ENCODE measurements at regions not wholly inside any gene's neighbourhood (a gene's known extent, or its start where the extent isn't known, plus 50 kb on each side); places are given as distances from the start of the nearest gene placed in this dataset.
A peak's percentile ranks its signal among the peaks of the same experiment; 100 is the strongest.

DNA sequence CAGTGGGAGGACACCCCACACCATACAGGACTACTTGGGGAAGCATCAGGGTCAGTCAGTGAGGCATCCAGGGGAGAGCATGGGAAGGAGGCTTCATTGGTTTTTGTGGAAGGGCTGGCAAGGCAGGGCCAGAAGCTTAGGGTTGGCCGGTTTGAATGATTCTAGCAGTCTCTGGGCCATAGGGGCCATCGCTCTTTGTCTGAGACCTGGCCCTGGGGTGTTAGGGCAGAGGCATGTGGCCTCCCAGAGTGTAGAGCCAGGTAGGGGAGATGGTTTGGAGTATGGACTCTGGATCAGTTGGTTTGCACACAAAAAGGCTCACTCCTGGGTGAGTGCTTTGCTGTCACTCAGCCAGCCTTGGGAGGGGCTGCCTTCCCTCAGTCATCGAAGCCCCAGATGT is 98.5 kb downstream of the GLI2 start:
- Histone ChIP-seq H3K27ac (no peak overlapping the region), H3K4me1 (replicated peaks in 1 of 2) (peaks cover 12 to 16% of the 10 kb centered on the region in 2 donors), H3K4me3 (no peak overlapping the region)
- in situ Hi-C loops (cut with MboI; ENCODE audit: low pct_unique_long_range_greater_than_20kb in 2 of 9, low sequenced_read_pairs in 9 of 9, unreplicated experiment in 9 of 9), result no loop called here
- WGBS, 10 experiments, result 83 to 87% methylated on average over 1 to 3 of the region's 3 CpGs; no CpG with 5 or more reads in 8 of the 10 experiments
- ATAC-seq (replicated peaks in 6 of 8), result peak in 1 of 8 experiments; percentile 26

DNA sequence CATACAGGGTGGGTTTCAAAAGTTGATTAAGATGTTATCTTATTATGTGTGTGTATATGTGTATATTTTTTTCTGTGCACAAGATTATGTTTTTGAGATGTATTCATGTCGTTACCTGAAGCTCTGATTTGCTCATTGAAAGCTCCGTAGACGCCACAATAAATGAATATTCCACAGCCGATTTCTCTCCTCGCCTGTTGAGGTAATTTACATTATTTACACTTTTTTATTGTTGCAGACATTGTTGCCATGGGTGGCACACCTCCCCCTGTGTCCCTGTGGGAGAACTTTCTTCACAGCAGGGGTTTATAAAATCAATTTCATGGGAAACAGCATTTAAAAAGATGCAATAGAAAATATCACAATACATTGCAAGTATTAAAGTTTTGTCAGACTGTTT is 100.6 kb downstream of the GLI2 start:
- H3K4me3 ChIP-seq, result no peak overlapping the region
- WGBS, 10 experiments, result 0 to 94% (median 71%) methylated on average over 1 to 5 of the region's 5 CpGs; no CpG with 5 or more reads in 2 of the 10 experiments
- ATAC-seq (replicated peaks in 6 of 8), result peak in 1 of 8 experiments; percentile 91
- H3K27ac ChIP-seq, result no peak overlapping the region
- in situ Hi-C loops (cut with MboI; ENCODE audit: low pct_unique_long_range_greater_than_20kb in 2 of 9, low sequenced_read_pairs in 9 of 9, unreplicated experiment in 9 of 9), result no loop called here
- H3K4me1 ChIP-seq (replicated peaks in 1 of 2), result peaks cover 5 to 10% of the 10 kb centered on the region in 2 donors

DNA sequence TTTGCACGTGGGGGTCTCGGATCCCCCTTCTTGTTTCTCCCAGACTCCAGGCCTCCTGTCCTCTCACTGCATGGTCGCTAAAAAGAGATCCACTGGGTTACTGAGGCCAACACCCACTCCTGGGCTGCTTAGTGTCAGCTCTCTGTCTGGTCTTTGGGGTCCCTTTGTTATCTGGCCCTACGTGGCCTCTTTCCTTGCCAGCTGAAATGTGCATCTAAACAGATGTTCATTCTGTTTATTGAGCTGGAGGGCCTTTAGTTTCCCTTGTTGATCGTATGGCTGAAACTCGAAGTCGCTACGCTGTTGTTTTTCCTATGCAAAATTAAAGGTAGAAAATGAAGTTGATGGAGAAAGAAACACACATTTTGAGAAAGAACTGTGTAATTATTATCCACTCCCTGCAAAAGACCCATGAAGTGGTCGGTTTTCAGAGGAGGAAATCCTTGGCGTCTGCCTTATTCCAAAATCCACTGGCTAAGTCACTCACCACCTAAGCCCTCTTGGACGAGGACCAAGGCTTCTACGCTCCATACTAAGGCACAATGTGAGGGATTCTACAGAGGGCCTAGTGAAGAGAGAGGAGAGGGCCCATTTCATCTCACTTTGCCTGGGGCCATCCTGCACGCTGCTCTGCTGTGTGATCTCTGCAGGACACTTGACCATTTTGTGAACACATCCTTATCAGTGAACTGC is 105.3 kb downstream of the GLI2 start:
- in situ Hi-C loops (cut with MboI; ENCODE audit: low pct_unique_long_range_greater_than_20kb in 2 of 9, low sequenced_read_pairs in 9 of 9, unreplicated experiment in 9 of 9), result no loop called here
- no peak overlapping the region for H3K4me3 ChIP-seq
- ATAC-seq (replicated peaks in 6 of 8), result no peak
- H3K4me1 ChIP-seq (replicated peaks in 1 of 2), result peaks cover 2 to 10% of the 10 kb centered on the region in 2 donors
- WGBS, 10 experiments, result 70 to 100% (median 92%) methylated on average over 2 to 12 of the region's 13 CpGs
- no peak overlapping the region for H3K27ac ChIP-seq

DNA sequence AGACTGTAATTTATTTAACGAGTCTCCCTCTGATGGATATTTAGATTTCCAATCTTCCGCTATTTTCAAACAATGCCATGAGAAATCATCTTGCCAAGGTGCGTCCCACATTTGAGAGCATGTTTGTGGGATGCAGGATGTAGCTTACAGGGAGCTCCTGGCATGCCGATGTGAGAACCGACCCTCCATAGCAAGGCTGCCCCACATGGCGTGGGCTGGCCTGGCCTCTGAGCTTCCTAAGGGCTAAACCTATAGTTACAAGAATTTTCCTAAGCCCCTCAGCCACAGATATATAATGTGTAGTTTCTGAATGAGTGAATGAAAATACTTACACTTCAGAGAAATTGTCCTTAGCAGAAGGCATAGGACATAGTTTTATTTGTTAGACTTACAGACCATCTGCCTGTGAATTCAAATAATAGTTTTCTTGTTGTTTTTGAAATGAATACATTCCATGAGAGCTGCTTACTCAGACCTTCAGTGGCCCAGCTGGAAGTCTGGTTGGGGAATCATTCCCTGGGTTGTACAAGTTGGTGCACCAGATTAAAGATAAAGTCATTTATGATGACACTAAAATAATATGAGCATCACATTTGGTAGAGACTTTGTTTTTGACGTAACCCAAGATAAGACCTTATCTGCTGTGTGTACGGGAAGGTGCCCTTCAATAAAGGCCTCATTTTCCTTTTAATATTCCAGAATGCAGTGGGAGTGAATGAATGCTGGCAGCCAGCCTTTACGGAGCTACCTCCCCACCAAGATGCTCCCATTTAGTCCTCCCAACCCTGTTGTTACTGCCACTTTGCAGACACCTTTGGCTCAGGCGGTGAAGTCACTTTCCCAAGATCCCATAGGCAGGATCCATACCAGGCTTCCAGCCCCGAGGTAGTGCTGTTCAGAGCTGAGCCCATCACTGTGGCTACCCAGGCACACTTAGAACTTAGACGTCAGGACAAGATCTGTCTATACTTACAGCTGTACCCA is 107.1 kb downstream of the GLI2 start:
- no peak overlapping the region for H3K4me3 ChIP-seq
- WGBS, 10 experiments, result 86 to 100% (median 93%) methylated on average over 2 to 11 of the region's 12 CpGs; no CpG with 5 or more reads in 1 of the 10 experiments
- H3K4me1 ChIP-seq (replicated peaks in 1 of 2), result peaks cover 12 to 13% of the 10 kb centered on the region in 2 donors
- in situ Hi-C loops (cut with MboI; ENCODE audit: low pct_unique_long_range_greater_than_20kb in 2 of 9, low sequenced_read_pairs in 9 of 9, unreplicated experiment in 9 of 9), result no loop called here
- ATAC-seq (replicated peaks in 6 of 8), result no peak
- H3K27ac ChIP-seq, result no peak overlapping the region

DNA sequence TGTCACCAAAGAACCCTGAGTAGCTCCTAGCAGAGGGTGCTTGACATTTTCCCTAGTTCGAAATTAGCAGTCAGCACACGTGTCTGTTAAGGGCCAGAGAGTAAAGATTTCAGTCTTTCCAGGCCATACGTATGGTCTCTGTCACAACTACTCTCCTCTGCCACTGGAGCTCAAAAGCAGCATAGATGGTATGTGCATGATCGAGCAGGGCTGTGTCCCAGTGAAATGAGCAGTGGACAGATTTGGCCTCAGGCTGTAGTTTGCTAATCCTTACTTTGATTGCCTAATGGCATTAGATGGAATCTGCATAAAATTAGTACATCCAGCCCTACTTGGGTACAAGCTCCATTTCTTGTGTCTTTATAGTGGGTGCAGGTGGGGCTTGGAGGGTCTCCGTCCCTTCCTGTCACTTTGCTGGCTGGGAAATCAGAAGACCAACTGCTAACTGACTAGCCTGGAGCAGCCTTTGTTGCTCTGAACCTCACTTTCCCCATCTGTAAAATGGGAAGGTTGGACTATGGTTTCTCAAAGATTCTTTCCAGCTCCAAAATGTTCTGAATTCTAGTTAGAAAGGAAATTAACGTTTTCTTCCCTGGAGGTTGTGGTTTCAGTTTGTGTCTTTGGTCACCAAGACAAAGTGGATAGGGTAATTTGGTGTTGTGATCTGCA is 108.5 kb downstream of the GLI2 start:
- 40 to 100% (median 100%) methylated on average over 1 to 4 of the region's 6 CpGs for WGBS, 10 experiments
- Histone ChIP-seq H3K27ac (no peak overlapping the region), H3K4me3 (no peak overlapping the region), H3K4me1 (replicated peaks in 1 of 2) (peaks cover 18 to 19% of the 10 kb centered on the region in 2 donors)
- peak in 3 of 8 experiments; percentile 81 to 83 (median 83) for ATAC-seq (replicated peaks in 6 of 8)
- in situ Hi-C loops (cut with MboI; ENCODE audit: low pct_unique_long_range_greater_than_20kb in 2 of 9, low sequenced_read_pairs in 9 of 9, unreplicated experiment in 9 of 9), result no loop called here

DNA sequence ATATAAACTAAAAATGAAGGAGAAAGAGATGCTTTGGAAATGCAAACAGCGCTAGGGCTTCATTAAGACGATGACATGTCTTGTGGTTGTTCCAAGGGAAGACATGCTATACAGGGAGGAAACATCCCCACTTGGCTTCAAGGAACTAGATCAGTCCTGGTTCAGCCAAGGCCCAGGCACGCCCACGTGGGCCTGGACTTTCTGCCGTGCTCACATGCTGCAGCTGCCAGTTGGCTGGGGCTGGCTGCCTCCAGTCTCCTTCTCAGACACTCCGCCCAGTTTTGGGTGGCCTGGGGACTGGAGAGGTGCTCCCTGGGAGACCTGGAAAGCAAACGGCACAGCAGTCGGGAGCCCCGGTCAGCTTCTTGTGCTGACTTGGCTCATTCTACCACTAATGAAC is 109.6 kb downstream of the GLI2 start:
- in situ Hi-C loops (cut with MboI; ENCODE audit: low pct_unique_long_range_greater_than_20kb in 2 of 9, low sequenced_read_pairs in 9 of 9, unreplicated experiment in 9 of 9), result no loop called here
- H3K4me1 ChIP-seq (replicated peaks in 1 of 2), result peaks cover 17 to 18% of the 10 kb centered on the region in 2 donors
- peak in 3 of 8 experiments; percentile 36 to 91 (median 84) for ATAC-seq (replicated peaks in 6 of 8)
- no peak overlapping the region for H3K4me3 ChIP-seq
- no peak overlapping the region for H3K27ac ChIP-seq
- WGBS, 10 experiments, result 0 to 85% (median 65%) methylated on average over 1 to 6 of the region's 9 CpGs; no CpG with 5 or more reads in 4 of the 10 experiments

DNA sequence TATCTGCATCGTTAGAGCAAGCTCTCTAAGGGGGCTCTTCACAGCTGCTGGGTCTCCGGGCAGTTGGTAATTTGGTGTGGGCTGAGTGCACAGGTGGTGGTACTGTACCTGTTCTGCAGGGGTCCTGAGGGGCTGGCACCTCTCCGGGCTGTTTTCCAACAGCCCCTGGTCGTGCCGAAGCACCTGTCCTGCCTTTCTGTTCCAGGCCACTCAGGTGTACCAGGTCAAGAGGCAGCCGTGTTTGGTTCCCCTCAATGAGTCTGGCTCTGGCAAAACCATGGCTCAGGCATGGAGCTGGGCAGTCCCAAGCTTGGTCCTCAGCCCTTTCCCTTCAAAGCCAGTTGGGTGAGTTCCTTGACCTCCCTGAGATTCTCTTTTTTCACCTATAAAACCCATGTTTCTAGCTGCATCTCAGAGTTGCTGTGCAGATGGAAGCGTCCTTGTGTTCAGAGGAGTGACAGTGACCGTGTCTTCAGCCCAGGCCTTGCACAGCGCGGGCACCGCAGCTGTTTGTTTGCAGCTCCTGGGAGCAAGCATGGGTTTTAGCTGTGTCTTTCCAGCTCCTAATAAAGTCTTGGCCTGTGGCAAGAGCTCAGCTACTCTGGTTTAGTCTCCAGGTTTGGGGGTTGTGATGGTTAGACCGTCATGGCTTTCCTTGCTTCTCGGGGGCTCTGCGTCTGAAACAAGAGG is 110.9 kb downstream of the GLI2 start:
- WGBS, 10 experiments, result 50 to 100% (median 96%) methylated on average over 1 to 8 of the region's 14 CpGs; no CpG with 5 or more reads in 2 of the 10 experiments
- Histone ChIP-seq H3K4me1 (replicated peaks in 1 of 2) (peaks cover 18 to 20% of the 10 kb centered on the region in 2 donors), H3K4me3 (no peak overlapping the region), H3K27ac (no peak overlapping the region)
- in situ Hi-C loops (cut with MboI; ENCODE audit: low pct_unique_long_range_greater_than_20kb in 2 of 9, low sequenced_read_pairs in 9 of 9, unreplicated experiment in 9 of 9), result no loop called here
- no peak for ATAC-seq (replicated peaks in 6 of 8)

DNA sequence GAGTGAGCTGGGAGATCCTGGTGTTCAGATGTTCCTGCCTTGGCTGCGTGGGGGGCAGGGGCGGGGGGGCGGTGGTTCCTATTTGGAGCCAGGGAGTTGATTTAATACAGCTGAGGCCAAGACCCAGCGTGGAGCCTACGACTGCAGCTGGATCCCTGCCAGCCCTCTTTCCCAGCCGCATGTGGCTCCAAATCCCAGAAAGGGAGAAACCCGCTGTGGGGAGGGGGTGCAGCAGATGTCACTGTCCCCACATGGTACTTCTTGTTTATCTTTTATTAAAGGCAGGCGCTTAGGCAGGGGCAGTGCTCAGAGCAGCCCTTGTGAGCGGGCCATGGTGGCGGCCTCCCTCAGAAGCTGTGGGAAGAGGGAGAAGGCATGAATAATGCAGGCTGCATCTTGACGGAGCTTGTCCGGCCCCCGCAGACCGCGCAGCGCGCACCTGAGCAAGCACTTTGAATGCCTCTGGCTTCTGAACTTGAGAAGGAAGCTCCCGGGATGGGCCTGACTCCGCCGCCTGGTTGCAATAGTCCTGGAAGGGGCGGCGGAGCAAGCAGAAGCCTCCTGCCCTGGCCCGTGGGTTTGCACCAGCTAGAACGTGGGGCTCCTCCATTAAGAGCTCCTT is 112.1 kb downstream of the GLI2 start:
- no peak overlapping the region for H3K4me3 ChIP-seq
- H3K4me1 ChIP-seq (replicated peaks in 1 of 2), result peaks cover 18 to 20% of the 10 kb centered on the region in 2 donors
- H3K27ac ChIP-seq, result peak overlapping the region; percentile 17 to 21
- WGBS, 10 experiments, result 22 to 60% (median 40%) methylated on average over 1 to 10 of the region's 24 CpGs; no CpG with 5 or more reads in 5 of the 10 experiments
- peak in 6 of 8 experiments; percentile 39 to 96 (median 94) for ATAC-seq (replicated peaks in 6 of 8)
- in situ Hi-C loops (cut with MboI; ENCODE audit: low pct_unique_long_range_greater_than_20kb in 2 of 9, low sequenced_read_pairs in 9 of 9, unreplicated experiment in 9 of 9), result no loop called here

DNA sequence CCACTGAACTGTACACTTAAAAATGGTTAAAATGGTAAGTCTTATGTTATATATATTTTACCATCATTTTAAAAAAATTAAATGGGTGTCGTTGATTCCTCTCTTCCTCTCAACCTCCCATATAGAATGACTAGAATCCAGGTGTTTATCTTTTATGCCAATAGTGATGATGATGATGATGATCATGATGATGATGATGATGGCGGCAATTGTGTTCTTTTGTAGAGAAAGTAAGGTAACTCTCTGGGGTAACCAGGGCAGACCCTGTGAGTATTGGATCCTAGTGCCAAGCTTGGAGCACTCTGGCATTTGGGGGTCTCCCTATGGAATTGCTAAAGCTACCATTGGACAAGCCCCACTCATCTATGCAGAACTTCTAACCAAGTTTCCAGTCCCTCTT is 113.6 kb downstream of the GLI2 start:
- Histone ChIP-seq H3K4me1 (replicated peaks in 1 of 2) (peaks cover 18 to 20% of the 10 kb centered on the region in 2 donors), H3K27ac (no peak overlapping the region), H3K4me3 (no peak overlapping the region)
- 63 to 100% (median 100%) methylated on average over 1 to 2 of the region's 2 CpGs; no CpG with 5 or more reads in 1 of the 10 experiments for WGBS, 10 experiments
- ATAC-seq (replicated peaks in 6 of 8), result no peak
- in situ Hi-C loops (cut with MboI; ENCODE audit: low pct_unique_long_range_greater_than_20kb in 2 of 9, low sequenced_read_pairs in 9 of 9, unreplicated experiment in 9 of 9), result no loop called here

DNA sequence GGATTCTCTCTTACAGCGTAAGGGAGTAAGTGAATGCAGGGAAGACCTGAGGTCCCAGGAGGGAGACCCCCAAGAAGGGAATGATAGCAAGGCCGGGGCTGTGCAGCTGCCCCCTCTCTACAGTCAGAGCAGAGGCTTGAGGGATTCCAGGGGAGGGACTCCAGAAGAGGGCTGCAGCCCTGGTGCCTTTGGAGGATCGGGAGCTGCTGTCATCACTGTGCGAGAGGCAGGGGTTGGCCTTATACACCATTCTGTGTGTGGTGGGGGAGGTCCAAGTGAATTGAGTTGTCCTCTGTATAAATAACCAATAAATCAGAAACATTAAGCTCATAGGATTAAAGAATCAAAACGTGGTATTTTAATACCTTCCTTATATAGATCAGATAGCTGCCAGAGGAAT is 114.9 kb downstream of the GLI2 start:
- Histone ChIP-seq H3K4me3 (no peak overlapping the region), H3K27ac (no peak overlapping the region), H3K4me1 (replicated peaks in 1 of 2) (peaks cover 26 to 27% of the 10 kb centered on the region in 2 donors)
- in situ Hi-C loops (cut with MboI; ENCODE audit: low pct_unique_long_range_greater_than_20kb in 2 of 9, low sequenced_read_pairs in 9 of 9, unreplicated experiment in 9 of 9), result no loop called here
- 0 to 75% (median 58%) methylated on average over 1 to 5 of the region's 5 CpGs; no CpG with 5 or more reads in 1 of the 10 experiments for WGBS, 10 experiments
- ATAC-seq (replicated peaks in 6 of 8), result peak in 3 of 8 experiments; percentile 17 to 81 (median 52)

DNA sequence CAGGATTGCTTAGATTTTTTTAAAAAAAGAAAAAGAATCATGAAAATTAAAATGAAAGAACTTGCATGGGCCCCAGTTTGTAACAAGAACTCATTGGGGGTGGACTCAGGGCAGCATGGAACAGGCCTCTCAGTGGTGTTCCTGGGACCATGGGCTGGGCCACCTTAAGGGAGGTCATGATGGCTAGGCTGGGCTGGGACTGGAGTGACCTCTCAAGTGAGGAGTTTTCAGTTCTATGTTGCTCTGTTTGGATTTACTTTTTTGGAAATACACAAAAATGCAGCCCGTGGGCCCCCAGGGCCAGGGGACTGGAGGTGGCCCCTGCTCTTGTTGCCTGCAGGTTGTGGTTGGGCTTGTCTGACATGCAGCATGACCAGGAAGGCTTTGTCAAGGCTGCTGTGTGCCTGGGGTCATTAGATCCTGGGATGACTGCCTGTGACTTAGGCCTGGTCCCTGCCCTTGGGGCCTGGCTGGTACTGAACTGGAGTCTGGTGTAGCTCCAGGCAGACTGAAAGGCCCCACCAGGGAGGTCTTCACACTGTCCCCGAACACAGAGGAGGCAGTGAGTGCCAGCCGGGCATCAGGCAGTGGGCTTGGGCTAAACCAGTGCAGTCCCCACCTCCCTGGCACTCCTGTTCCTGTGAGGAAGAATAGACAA is 115.6 kb downstream of the GLI2 start:
- H3K4me1 ChIP-seq (replicated peaks in 1 of 2), result peaks cover 26 to 27% of the 10 kb centered on the region in 2 donors
- H3K27ac ChIP-seq, result no peak overlapping the region
- WGBS, 10 experiments, result 88% methylated on average over 1 of the region's 3 CpGs; no CpG with 5 or more reads in 9 of the 10 experiments
- ATAC-seq (replicated peaks in 6 of 8), result peak in 2 of 8 experiments; percentile 22 to 23
- in situ Hi-C loops (cut with MboI; ENCODE audit: low pct_unique_long_range_greater_than_20kb in 2 of 9, low sequenced_read_pairs in 9 of 9, unreplicated experiment in 9 of 9), result no loop called here
- no peak overlapping the region for H3K4me3 ChIP-seq

Data from motor neuron (in vitro differentiated cells).